NT2/D1 (cell line): ENCODE measurements at regions not wholly inside any gene's neighbourhood (a gene's known extent, or its start where the extent isn't known, plus 50 kb on each side); places are given as distances from the start of the nearest gene placed in this dataset.
"Not testable (repeated sequence)": the region's sequence is repeated elsewhere in the genome, so short reads cannot be mapped to it uniquely, and the experiment has no call there.

Experiments used
- YY1 ChIP-seq: IDR thresholded peaks from 2 replicates; pipeline ENCODE4 v1.6.1; 2011; ENCODE audit not compliant: insufficient read length, insufficient read depth
- ZNF274 ChIP-seq: IDR thresholded peaks from 2 replicates; pipeline ENCODE4 v1.6.1; 2011; ENCODE audit warnings: mild to moderate bottlenecking, low read depth, low read length

DNA sequence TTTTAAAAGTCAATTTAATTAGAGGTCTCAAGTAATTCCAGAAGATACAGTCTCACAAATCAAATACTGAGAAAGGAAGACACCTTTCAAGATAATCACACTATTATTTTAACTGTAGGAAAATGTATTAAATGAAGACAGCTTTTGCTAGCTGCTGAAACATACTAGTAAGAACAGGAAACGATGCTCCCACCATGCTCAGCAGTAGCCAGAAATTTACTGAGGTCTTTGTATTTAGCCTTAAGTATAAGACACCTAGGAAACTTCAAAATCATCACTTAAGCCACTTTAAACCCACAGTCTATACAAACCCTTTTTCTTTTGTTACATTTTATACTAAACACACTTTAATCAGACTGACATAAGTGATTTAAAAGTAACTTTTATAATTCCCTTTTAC lies 72.7 kb upstream of the NPIPB12 start:
- TF ChIP-seq YY1, ZNF274: not testable (repeated sequence)
